Common myeloid progenitor, CD34-positive (primary cell): ENCODE measurements at regions not wholly inside any gene's neighbourhood (a gene's known extent, or its start where the extent isn't known, plus 50 kb on each side); places are given as distances from the start of the nearest gene placed in this dataset.

Source experiments
- CTCF ChIA-PET: fragments of 350-600 bp; sonication (Branson Sonifier 250); formaldehyde crosslinking; loops from one replicate; lab custom pipeline; 2021; ENCODE audit warnings: antibody characterized with exemption; lab: Charles Lee
- POLR2A ChIA-PET: fragments of 350-600 bp; sonication (Branson Sonifier 250); formaldehyde crosslinking; loops from one replicate; lab custom pipeline; 2021; ENCODE audit warnings: antibody characterized with exemption; lab: Charles Lee
- DNase-seq, 3 donors: peaks; one replicate each; pipeline versions ENCODE4 v3.0.0 to v3.0.0-alpha.2; 2013
- H3K27ac ChIP-seq, 2 experiments: 1 replicate in 1 of 2; 2 replicates in 1 of 2; pipeline ENCODE4 v1.7.0; 2013; ENCODE audit warnings: inconsistent platforms in 2 of 2, low read length in 2 of 2, mild to moderate bottlenecking in 2 of 2, low read depth in 1 of 2, moderate library complexity in 1 of 2; ENCODE audit not compliant: severe bottlenecking in 2 of 2, insufficient read depth in 1 of 2, poor library complexity in 1 of 2
- H3K27me3 ChIP-seq, 5 experiments: replicated peaks in 2 of 5; 1 replicate in 3 of 5; 2 replicates in 2 of 5; pipeline versions ENCODE4 v1.6.1 to v1.7.0; 2013; ENCODE audit warnings: low read length in 4 of 5, mild to moderate bottlenecking in 2 of 5, moderate library complexity in 2 of 5, inconsistent platforms in 1 of 5; ENCODE audit not compliant: insufficient read depth in 5 of 5, control insufficient read depth in 4 of 5
- H3K36me3 ChIP-seq, 4 experiments: 1 replicate in 2 of 4; 2 replicates in 2 of 4; pipeline versions ENCODE4 v1.6.1 to v1.7.0; 2013; ENCODE audit warnings: low read length in 3 of 4, control low read depth in 1 of 4, mild to moderate bottlenecking in 1 of 4; ENCODE audit not compliant: control insufficient read depth in 4 of 4, insufficient read depth in 4 of 4
- H3K4me1 ChIP-seq, 4 experiments: 1 replicate in 3 of 4; 2 replicates in 1 of 4; pipeline versions ENCODE4 v1.6.1 to v1.7.1; 2013; ENCODE audit warnings: low read length in 3 of 4, mild to moderate bottlenecking in 3 of 4, control low read depth in 1 of 4, inconsistent platforms in 1 of 4, moderate library complexity in 1 of 4; ENCODE audit not compliant: control insufficient read depth in 4 of 4, insufficient read depth in 4 of 4; ENCODE audit errors: control extremely low read depth in 1 of 4
- H3K4me3 ChIP-seq, 7 experiments: 1 replicate in 4 of 7; 2 replicates in 3 of 7; pipeline versions ENCODE4 v1.5.1 to v1.7.0; 2013; ENCODE audit warnings: mild to moderate bottlenecking in 7 of 7, low read length in 6 of 7, moderate library complexity in 6 of 7, inconsistent platforms in 2 of 7, low read depth in 2 of 7, control low read depth in 1 of 7; ENCODE audit not compliant: insufficient read depth in 4 of 7, control insufficient read depth in 1 of 7; ENCODE audit errors: extremely low read depth in 1 of 7
- H3K9me3 ChIP-seq, 5 experiments: 1 replicate in 4 of 5; 2 replicates in 1 of 5; pipeline versions ENCODE4 v1.6.1 to v1.7.1; 2013; ENCODE audit warnings: low read length in 4 of 5, mild to moderate bottlenecking in 2 of 5, inconsistent platforms in 1 of 5, low read depth in 1 of 5, moderate library complexity in 1 of 5; ENCODE audit not compliant: control insufficient read depth in 4 of 5, insufficient read depth in 2 of 5; ENCODE audit errors: control extremely low read depth in 1 of 5
- WGBS: methylation state at CpG from one replicate; pipeline ENCODE4 v1.1.5; 2013; ENCODE audit not compliant: insufficient coverage; 5-methylcytosine and 5-hydroxymethylcytosine counted together

DNA sequence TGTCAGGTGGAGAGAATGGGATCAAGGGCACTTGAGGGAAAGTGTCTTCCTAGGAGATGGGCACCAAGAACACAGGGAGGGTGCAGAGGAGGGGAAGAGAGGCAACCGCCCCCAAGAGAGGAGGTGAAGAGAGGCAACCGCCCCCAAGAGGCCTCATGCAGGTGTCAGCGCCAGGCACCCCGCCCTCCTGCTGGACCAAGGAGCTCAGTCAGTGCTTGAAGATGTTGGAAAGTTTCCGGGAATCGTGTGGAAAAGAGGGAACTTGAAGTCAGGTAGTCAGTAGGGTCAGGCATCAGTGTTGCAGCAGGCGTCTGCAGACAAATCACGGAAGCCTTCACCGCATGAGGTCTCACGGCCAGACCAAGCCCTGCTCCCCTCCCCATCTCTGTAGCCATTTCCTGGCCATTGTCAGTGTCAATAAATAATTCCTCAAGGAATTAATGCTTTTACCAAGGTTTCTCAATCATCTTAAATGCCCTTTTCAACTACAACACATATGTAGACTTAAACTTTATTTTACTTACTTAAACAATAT is 353.1 kb downstream of the EIPR1 start:
- Histone ChIP-seq H3K27me3 (no peaks in the 10 kb centered on the region), H3K36me3 (no peaks in the 10 kb centered on the region), H3K9me3 (peaks cover 0 to 7% (median 0%) of the 10 kb centered on the region in 5 experiments), H3K4me1 (no peaks in the 10 kb centered on the region), H3K4me3 (no peak overlapping the region), H3K27ac (no peak overlapping the region)
- DNase-seq: no peak
- ChIA-PET CTCF (no interaction called here), POLR2A (no interaction called here)
- 74% methylated on average over 9 of the region's 10 CpGs for WGBS

DNA sequence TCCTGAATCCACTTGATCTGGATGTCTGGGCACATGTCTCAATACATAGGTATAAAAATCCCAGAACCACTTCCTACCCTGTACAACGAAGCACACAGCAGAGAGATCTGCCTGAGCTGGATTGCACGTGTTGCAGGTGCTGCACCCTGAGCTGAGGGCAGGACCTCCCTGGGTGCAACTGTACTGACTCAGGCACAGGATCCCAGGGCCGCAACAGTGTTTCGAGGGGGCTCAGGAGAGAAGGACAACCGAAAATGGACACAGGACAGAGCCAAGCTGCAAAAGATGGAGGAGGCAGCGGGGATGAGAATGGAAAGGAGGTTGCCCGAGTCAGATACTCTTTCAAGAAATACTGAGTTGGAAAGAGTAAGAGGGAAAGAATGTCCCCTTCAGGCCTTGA is 354.1 kb downstream of the EIPR1 start:
- Histone ChIP-seq H3K27ac (no peak overlapping the region), H3K9me3 (peaks cover 0 to 7% (median 0%) of the 10 kb centered on the region in 5 experiments), H3K4me3 (no peak overlapping the region), H3K4me1 (no peaks in the 10 kb centered on the region), H3K27me3 (no peaks in the 10 kb centered on the region), H3K36me3 (no peaks in the 10 kb centered on the region)
- POLR2A ChIA-PET: no interaction called here
- CTCF ChIA-PET: no interaction called here
- DNase-seq: no peak
- WGBS: 95% methylated on average over 7 of the region's 7 CpGs

DNA sequence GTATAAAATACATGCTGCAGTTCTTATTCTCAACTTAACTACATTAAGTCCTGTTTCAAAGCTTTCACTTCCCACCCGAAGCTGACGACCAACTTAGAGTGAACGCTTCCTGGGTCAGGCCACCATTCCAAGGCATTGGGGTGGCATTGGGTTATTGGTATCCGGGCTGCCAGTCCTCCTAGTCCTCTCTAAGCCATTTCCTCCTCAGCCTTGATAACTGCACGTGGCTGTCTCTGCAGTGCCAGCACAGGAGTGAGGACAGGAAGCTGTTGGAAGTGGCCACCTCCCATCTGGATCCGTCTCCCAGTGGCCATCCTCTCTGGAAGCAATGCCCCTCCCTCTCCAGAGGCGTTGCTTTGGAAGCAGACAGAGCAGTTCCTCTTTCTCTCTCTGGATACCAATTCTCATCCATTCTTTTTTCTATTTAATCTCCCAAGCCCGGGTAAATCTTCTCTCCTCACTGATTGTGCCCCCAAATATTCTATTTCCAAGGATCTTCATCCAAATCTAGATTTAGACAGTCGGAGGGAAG is 354.7 kb downstream of the EIPR1 start:
- H3K4me1 ChIP-seq: no peaks in the 10 kb centered on the region
- H3K27ac ChIP-seq: no peak overlapping the region
- no peak overlapping the region for H3K4me3 ChIP-seq
- WGBS: 76% methylated on average over 9 of the region's 9 CpGs
- no peaks in the 10 kb centered on the region for H3K36me3 ChIP-seq
- DNase-seq: no peak
- peaks cover 0 to 7% (median 0%) of the 10 kb centered on the region in 5 experiments for H3K9me3 ChIP-seq
- POLR2A ChIA-PET: no interaction called here
- H3K27me3 ChIP-seq: no peaks in the 10 kb centered on the region
- CTCF ChIA-PET: no interaction called here

DNA sequence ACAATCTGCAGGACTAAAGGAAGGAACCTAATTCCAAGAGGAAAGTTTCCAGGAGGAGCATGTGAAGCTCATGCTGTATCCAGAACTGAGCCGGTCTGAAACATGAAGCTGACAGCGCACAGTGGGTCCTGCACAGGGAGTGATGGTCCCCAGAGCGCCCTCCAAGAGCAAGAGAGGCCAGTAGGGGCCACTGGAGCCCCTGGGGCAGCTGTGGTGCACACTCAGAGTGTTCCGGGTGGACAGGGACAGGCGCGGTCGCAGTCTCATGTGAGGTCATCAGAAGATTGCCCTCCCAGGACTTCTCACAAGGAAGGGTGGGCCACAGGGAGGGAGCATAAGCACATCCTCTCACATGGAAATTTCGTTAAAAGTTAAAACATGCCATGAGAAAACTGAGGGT is 355.9 kb downstream of the EIPR1 start:
- WGBS: 91% methylated on average over 4 of the region's 8 CpGs
- no peak overlapping the region for H3K27ac ChIP-seq
- ChIA-PET POLR2A (no interaction called here), CTCF (no interaction called here)
- H3K27me3 ChIP-seq: no peaks in the 10 kb centered on the region
- no peaks in the 10 kb centered on the region for H3K36me3 ChIP-seq
- H3K4me1 ChIP-seq: no peaks in the 10 kb centered on the region
- no peak for DNase-seq
- H3K9me3 ChIP-seq: peaks cover 0 to 7% (median 2%) of the 10 kb centered on the region in 5 experiments
- H3K4me3 ChIP-seq: no peak overlapping the region

DNA sequence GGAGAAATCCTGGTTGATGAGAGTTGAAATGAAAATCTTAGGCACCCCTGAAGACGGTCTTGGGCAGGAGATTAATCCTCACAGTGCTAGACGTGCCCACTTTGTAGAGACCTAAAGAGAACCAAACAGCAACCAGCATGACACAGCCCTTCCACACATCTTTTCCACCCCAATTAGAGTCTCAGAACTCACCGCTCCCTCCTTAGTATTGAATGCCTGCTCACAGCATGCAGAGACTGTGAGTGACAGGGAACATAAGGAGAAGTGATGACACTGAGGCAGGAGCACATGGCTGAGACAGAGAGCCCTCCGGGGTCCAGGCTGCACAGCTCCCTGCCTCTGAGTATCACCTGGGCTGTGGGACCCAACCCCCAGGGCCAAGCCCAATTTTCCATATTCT is 367.6 kb downstream of the EIPR1 start:
- peaks cover 0 to 2% (median 0%) of the 10 kb centered on the region in 4 experiments for H3K4me1 ChIP-seq
- peaks cover 0 to 16% (median 2%) of the 10 kb centered on the region in 5 experiments for H3K27me3 ChIP-seq
- no peak for DNase-seq
- CTCF ChIA-PET: no interaction called here
- no peaks in the 10 kb centered on the region for H3K36me3 ChIP-seq
- WGBS: 90% methylated on average over 2 of the region's 4 CpGs
- H3K4me3 ChIP-seq: no peak overlapping the region
- POLR2A ChIA-PET: no interaction called here
- H3K27ac ChIP-seq: no peak overlapping the region
- peaks cover 0 to 4% (median 3%) of the 10 kb centered on the region in 5 experiments for H3K9me3 ChIP-seq

DNA sequence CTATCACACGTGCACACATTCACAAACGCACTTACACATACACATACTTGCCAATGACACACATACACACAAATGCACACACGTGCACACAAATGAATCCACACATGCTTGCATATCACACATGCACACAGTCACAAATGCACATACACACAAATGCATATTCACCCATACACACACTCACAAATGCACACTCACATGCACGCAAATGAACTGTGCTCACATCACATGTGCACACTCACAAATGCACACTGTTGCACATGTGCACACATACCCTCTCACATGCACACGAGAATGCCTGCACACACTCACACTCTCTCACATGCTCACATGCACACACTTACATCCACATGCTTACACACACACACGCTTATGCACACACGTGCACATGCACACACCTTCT is 368.1 kb downstream of the EIPR1 start:
- 95% methylated on average over 5 of the region's 7 CpGs for WGBS

DNA sequence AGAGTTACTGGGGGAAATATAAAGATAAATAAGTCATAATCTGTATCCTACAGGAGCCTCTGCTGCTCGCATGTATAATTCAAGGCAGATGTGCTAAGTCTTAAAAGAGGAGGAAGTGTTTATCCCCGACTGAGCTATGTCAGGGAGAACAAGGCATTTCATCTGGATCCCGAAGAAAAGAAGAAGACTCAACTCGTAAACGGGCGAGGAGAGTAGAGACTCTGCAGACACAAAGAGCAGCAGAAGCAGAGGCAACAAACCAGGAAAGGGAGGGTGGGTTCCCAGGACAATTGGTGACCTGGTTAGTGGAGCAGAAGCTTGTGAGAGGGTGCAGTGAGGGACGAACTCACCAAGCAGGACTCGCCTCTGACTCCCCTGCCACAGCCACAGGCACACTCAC is 368.6 kb downstream of the EIPR1 start:
- Histone ChIP-seq H3K27me3 (peaks cover 0 to 19% (median 2%) of the 10 kb centered on the region in 5 experiments), H3K4me1 (peaks cover 0 to 2% (median 0%) of the 10 kb centered on the region in 4 experiments), H3K27ac (no peak overlapping the region), H3K4me3 (no peak overlapping the region), H3K9me3 (peaks cover 0 to 4% (median 3%) of the 10 kb centered on the region in 5 experiments), H3K36me3 (no peaks in the 10 kb centered on the region)
- CTCF ChIA-PET: no interaction called here
- POLR2A ChIA-PET: no interaction called here
- WGBS: 77% methylated on average over 6 of the region's 8 CpGs
- DNase-seq: no peak

More for the DNA sequence above, 368.1 kb downstream of the EIPR1 start:
- peaks cover 0 to 17% (median 2%) of the 10 kb centered on the region in 5 experiments for H3K27me3 ChIP-seq
- peaks cover 0 to 5% (median 3%) of the 10 kb centered on the region in 5 experiments for H3K9me3 ChIP-seq
- no peak for DNase-seq
- no peaks in the 10 kb centered on the region for H3K36me3 ChIP-seq
- peaks cover 0 to 2% (median 0%) of the 10 kb centered on the region in 4 experiments for H3K4me1 ChIP-seq
- no peak overlapping the region for H3K4me3 ChIP-seq
- POLR2A ChIA-PET: no interaction called here
- CTCF ChIA-PET: no interaction called here
- no peak overlapping the region for H3K27ac ChIP-seq
